Stomach smooth muscle (tissue), 2 donors: ENCODE measurements at regions not wholly inside any gene's neighbourhood (a gene's known extent, or its start where the extent isn't known, plus 50 kb on each side); places are given as distances from the start of the nearest gene placed in this dataset.
"Not testable (repeated sequence)": the region's sequence is repeated elsewhere in the genome, so short reads cannot be mapped to it uniquely, and the experiment has no call there.

Experiments
- H3K27ac ChIP-seq: one replicate; pipeline ENCODE4 v1.7.0; 2013; ENCODE audit warnings: mild to moderate bottlenecking, low read length, inconsistent platforms
- H3K27me3 ChIP-seq, 2 donors: one replicate each; pipeline ENCODE4 v1.7.0; 2013; ENCODE audit warnings: low read length in 2 of 2; ENCODE audit not compliant: insufficient read depth in 2 of 2, control insufficient read depth in 1 of 2
- H3K36me3 ChIP-seq, 2 donors: one replicate each; pipeline ENCODE4 v1.7.0; 2013; ENCODE audit warnings: low read length in 2 of 2; ENCODE audit not compliant: control insufficient read depth in 2 of 2, insufficient read depth in 2 of 2
- H3K4me1 ChIP-seq: one replicate; pipeline ENCODE4 v1.7.0; 2013; ENCODE audit warnings: low read length; ENCODE audit not compliant: control insufficient read depth, insufficient read depth
- H3K4me3 ChIP-seq, 2 donors: one replicate each; pipeline ENCODE4 v1.7.0; 2013; ENCODE audit warnings: low read length in 2 of 2
- H3K9ac ChIP-seq, 2 donors: one replicate each; pipeline ENCODE4 v1.7.0; 2013; ENCODE audit warnings: low read length in 2 of 2, mild to moderate bottlenecking in 1 of 2
- H3K9me3 ChIP-seq, 2 donors: one replicate each; pipeline ENCODE4 v1.7.0; 2013; ENCODE audit warnings: low read length in 2 of 2; ENCODE audit not compliant: control insufficient read depth in 2 of 2
- donor health status: healthy.
- donor health status: Pancreatic carcinoma.

- no peaks in the 10 kb centered on the region for H3K27me3 ChIP-seq
- H3K4me1 ChIP-seq: no peaks in the 10 kb centered on the region
- no peak overlapping the region for H3K4me3 ChIP-seq
- no peaks in the 10 kb centered on the region for H3K9me3 ChIP-seq
- H3K36me3 ChIP-seq: no peaks in the 10 kb centered on the region
- H3K27ac ChIP-seq: no peak overlapping the region
- H3K9ac ChIP-seq: no peak overlapping the region
Observed at GRCh38 chr10:44287408-44287807, 97.5 kb downstream of the CXCL12 start.

DNA sequence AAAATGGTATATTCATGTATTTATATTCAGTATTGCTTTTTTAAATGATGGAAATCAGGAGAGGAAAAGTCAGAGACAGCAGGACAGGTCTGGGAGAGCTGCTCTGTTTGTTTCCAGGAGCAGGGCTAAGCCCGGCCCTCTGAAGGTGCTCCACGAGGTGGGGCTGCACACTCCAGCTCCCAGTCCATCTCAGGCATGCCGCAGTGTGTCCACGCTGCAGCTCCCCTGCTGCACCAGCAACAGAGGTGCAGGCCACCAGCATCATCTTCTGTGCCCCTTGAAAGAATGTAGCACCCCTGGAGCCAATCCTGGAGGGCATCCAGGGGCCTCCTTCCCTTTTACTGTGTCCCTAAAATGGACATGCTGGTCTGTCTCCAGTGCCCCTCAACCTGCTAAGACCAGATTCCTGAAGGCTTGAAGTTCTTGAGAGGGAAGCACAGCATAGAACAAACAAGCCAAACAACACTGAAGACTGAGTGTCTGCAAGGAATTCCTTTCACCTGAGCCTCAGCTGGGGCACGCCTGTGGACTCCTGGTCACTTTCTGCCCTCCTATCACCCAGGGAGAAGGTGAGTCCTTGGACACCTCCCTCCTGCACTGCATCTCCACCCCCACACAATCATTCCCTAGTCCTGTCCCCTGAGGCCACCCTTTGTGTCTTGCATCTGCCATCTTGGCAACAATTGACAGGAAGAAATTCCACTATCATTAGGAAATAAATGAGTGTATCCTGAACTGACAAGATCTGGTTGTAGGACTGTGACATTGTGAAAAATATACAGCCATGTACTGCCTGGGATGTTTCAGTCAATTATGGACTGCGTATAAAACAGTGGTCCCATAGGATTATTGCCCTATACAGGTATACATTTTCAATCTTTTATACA is 100.5 kb downstream of the CXCL12 start:
- Histone ChIP-seq H3K36me3 (no peaks in the 10 kb centered on the region), H3K4me1 (no peaks in the 10 kb centered on the region), H3K9ac (no peak overlapping the region), H3K4me3 (no peak overlapping the region), H3K27ac (no peak overlapping the region), H3K9me3 (no peaks in the 10 kb centered on the region), H3K27me3 (no peaks in the 10 kb centered on the region)

DNA sequence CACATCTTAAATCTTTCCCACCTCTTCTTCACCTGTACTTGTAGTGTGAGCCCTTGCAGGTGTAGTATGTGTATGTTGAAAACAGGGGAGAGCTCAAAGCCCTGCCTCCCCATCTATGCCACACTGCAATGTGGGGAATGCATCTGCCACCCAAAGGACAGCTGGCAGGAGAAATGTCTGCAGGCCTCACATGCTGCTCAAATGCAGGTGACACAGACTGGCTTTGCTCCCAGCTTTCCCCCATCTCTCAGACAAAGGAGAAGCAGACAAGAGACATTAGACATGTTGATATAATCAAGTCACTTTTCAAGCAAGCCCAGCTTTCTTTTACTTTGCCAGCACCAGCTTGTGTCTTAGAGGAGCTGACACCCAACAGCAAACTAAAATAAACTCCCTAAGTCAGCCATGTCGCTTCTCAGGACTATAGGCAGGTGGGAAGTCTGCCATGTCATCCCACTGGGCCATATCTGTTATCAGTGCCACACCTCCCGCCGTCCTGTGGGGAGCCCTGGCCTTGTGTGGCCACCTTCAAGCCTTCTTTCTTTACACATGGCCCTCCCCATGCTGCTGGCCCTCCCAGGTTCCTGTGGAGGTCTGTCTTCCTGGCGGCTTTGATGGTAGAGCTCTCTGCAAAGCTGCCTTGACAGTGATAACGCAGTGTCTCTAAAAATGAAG is 102.1 kb downstream of the CXCL12 start:
- Histone ChIP-seq H3K9ac (no peak overlapping the region), H3K27ac (no peak overlapping the region), H3K36me3 (no peaks in the 10 kb centered on the region), H3K4me1 (no peaks in the 10 kb centered on the region), H3K4me3 (no peak overlapping the region), H3K27me3 (no peaks in the 10 kb centered on the region), H3K9me3 (no peaks in the 10 kb centered on the region)

DNA sequence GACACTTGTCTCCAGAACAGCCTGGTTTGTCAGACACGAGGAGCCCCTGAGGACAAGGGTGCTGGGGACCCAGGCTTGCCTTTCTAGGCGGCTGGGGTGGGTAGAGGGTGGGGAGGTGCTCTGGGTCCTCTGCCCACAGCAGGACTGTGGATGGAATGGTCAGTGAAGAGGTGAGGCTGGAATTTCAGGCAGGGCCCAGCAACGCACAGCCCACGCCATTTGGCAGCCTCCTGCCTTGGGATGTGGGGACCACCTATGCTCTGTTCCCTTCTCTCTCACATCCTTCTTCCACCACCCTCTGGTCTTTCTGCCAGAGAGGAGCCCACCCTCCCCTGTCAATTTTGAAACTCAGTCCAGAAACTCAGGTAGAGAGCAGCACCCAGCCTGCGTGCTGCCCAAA is 103.2 kb downstream of the CXCL12 start:
- no peak overlapping the region for H3K27ac ChIP-seq
- H3K4me1 ChIP-seq: no peaks in the 10 kb centered on the region
- no peaks in the 10 kb centered on the region for H3K9me3 ChIP-seq
- no peak overlapping the region for H3K4me3 ChIP-seq
- H3K9ac ChIP-seq: no peak overlapping the region
- no peaks in the 10 kb centered on the region for H3K27me3 ChIP-seq
- no peaks in the 10 kb centered on the region for H3K36me3 ChIP-seq

- Histone ChIP-seq H3K27me3 (no peaks in the 10 kb centered on the region), H3K36me3 (no peaks in the 10 kb centered on the region), H3K9me3 (no peaks in the 10 kb centered on the region), H3K9ac (no peak overlapping the region), H3K27ac (no peak overlapping the region), H3K4me1 (no peaks in the 10 kb centered on the region), H3K4me3 (no peak overlapping the region)
Observed at GRCh38 chr10:44281089-44281613, 103.7 kb downstream of the CXCL12 start.

DNA sequence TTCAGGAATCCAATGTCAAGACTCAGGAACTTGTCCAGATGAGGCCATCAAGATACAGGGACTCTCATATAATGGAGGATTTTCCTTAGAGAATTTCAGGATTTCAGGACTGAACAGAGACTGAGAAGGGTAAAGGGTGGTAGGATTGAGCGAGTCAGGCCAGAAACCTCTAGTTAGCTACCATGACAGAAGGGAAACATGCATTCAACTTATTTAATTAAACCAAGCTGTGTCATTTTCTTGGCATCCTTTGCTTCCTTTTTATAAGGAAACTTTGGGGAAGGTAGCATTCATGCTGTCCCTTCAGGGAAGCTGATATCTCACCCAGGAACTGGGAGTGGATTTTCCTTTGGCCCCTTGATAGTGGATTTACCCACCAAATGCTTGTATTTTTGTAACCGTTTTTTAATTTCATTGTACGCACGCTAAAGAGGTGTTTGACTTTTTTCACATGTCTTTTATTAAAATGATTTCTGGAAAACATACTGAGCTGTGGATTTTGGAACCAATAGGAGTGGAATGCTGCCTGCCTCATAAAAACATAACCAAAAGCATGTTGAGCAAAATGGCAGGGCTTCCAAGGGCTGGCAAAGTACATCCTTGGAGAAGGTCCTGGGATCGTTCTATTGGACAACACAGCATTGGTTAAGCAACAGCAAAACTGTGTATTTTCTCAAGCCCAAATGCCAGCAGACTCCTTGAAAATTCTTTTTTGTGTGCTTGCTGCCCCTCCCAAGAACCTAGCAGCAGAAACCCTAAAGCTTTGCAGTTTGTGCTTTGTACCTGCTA is 104.5 kb downstream of the CXCL12 start:
- Histone ChIP-seq H3K9ac (no peak overlapping the region), H3K36me3 (no peaks in the 10 kb centered on the region), H3K27ac (no peak overlapping the region), H3K9me3 (no peaks in the 10 kb centered on the region), H3K27me3 (no peaks in the 10 kb centered on the region), H3K4me1 (no peaks in the 10 kb centered on the region), H3K4me3 (no peak overlapping the region)

DNA sequence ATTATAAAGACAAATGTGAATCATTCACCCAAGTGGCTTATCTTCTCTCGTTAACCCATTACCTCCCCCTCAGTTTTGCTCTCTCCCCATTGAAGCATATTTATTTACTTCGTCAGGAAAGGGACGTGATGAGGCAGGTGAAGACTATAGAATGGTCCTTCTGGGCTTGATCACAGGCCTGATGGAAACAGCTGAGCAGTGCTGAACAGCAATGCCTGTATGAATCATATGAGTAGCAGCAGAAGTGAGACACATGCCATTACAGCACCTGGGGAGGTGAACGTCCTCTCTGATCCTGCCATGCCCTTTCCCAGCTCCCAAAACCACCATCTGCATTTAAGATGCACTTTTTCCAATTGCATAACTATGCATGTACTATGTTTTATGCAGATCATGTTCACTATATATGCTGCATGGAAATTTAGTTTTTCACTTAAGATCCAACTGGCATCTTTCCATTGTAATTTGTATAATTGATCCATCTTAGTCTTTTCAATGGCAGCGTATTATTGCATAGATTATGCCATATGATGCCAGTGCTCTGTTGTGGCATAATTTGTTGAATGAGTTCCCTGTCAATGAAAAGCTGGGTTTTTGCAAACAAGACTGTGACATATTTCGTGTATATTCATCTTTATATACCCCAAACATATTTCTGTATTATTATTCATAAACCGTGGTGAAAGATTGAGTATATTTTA is 105.3 kb downstream of the CXCL12 start:
- Histone ChIP-seq H3K27ac (no peak overlapping the region), H3K36me3 (no peaks in the 10 kb centered on the region), H3K4me3 (no peak overlapping the region)

DNA sequence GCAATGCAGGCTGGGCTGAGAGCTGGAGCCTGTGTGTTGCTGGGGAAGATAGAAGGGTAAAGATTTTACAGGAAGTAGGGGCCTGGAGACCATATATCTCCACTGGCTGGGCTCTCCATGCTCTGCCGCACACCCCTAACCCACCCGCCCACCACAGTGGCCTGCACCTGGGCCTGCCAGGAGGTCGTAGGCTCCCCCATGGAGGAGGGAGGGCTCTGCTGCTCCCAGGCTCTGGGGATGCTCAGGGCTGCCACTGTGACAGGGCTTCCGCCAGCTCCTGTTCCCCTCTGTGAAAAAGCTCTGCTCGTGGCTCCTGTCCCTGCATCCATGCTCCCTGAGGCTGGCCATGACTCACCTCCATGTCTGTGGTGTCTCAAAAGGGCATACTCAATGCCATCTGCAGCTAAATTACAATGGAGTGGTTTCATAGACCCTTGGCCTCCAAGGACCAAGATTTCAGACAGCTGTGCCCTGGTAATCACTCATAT is 106.0 kb downstream of the CXCL12 start:
- H3K4me3 ChIP-seq: no peak overlapping the region
- no peak overlapping the region for H3K9ac ChIP-seq
- no peaks in the 10 kb centered on the region for H3K36me3 ChIP-seq
- H3K9me3 ChIP-seq: no peaks in the 10 kb centered on the region
- H3K27me3 ChIP-seq: no peaks in the 10 kb centered on the region
- no peak overlapping the region for H3K27ac ChIP-seq
- H3K4me1 ChIP-seq: no peaks in the 10 kb centered on the region

More for the DNA sequence above, 105.3 kb downstream of the CXCL12 start:
- H3K27me3 ChIP-seq: no peaks in the 10 kb centered on the region
- no peaks in the 10 kb centered on the region for H3K4me1 ChIP-seq
- H3K9me3 ChIP-seq: no peaks in the 10 kb centered on the region
- no peak overlapping the region for H3K9ac ChIP-seq

DNA sequence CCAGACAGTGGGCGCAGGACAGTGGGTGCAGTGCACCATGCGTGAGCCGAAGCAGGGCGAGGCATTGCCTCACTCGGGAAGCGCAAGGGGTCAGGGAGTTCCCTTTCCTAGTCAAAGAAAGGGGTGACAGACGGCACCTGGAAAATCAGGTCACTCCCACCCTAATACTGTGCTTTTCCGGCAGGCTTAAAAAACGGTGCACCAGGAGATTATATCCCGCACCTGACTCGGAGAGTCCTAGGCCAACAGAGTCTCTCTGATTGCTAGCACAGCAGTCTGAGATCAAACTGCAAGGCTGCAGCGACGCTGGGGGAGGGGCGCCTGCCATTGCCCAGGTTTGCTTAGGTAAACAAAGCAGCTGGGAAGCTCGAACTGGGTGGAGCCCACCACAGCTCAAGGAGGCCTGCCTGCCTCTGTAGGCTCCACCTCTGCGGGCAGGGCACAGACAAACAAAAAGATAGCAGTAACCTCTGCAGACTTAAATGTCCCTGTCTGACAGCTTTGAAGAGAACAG is 116.4 kb downstream of the CXCL12 start:
- not testable (repeated sequence) for H3K27me3 ChIP-seq, H3K27ac ChIP-seq, H3K4me1 ChIP-seq, H3K9ac ChIP-seq, H3K36me3 ChIP-seq, H3K9me3 ChIP-seq, H3K4me3 ChIP-seq

DNA sequence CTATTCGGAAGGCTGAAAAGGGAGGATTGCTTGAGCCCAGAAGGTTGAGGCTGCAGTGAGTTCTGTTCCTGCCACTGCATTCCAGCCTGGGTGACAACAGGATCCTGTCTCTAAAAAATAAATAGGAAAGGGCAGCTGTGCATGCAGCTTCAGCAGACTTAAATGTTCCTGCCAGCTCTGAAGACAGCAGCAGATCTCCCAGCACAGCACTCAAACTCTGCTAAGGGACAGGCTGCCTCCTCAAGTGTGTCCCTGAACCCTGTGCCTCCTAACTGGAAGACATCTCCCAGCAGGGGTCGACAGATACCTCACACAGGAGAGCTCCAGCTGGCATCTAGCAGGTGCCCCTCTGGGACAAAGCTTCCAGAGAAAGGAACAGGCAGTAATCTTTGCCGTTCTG is 117.9 kb downstream of the CXCL12 start:
- Histone ChIP-seq H3K36me3 (no peaks in the 10 kb centered on the region), H3K4me3 (no peak overlapping the region), H3K27me3 (no peaks in the 10 kb centered on the region), H3K9me3 (no peaks in the 10 kb centered on the region), H3K4me1 (peaks cover 15% of the 10 kb centered on the region), H3K9ac (no peak overlapping the region), H3K27ac (no peak overlapping the region)
